C4-2B (cell line): ENCODE measurements at regions not wholly inside any gene's neighbourhood (a gene's known extent, or its start where the extent isn't known, plus 50 kb on each side); places are given as distances from the start of the nearest gene placed in this dataset.
"Not testable (repeated sequence)": the region's sequence is repeated elsewhere in the genome, so short reads cannot be mapped to it uniquely, and the experiment has no call there.

Source experiments
- H3K27ac ChIP-seq: fragments of 450-650 bp; 2 replicates; pipeline ENCODE4 v1.5.1; 2017
- ZFX ChIP-seq: fragments of 450-650 bp; IDR thresholded peaks from 2 replicates; pipeline ENCODE4 v1.6.1; 2017
- TF ChIP-seq, protein P1 (sequence below): fragments of 450-650 bp; conservative IDR thresholded peaks from 2 replicates; pipeline ENCODE4 v1.5.1; 2017; ENCODE audit warnings: mild to moderate bottlenecking

DNA sequence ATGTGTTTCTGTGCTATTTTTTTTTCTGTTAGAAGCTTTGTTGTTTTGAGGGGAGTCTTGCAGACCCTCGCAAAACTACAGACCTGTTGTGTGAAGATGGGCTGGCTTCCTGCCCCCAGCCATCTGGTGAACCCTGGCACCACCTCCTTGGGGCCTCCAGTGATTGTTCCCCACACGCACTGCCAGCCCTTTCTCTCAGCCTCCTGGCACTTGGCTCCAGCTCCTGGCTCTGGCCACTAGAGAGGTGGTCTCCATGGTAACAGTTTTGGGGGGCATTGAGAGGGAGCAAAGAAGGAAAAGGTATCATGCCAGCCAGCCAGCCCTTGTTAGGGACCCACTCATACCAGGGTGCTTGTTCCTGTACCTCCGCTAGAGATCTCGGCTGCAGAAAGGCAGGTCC lies 176.4 kb upstream of the RPH3A start:
- no peak overlapping the region for H3K27ac ChIP-seq
- TF ChIP-seq, protein P1, sequence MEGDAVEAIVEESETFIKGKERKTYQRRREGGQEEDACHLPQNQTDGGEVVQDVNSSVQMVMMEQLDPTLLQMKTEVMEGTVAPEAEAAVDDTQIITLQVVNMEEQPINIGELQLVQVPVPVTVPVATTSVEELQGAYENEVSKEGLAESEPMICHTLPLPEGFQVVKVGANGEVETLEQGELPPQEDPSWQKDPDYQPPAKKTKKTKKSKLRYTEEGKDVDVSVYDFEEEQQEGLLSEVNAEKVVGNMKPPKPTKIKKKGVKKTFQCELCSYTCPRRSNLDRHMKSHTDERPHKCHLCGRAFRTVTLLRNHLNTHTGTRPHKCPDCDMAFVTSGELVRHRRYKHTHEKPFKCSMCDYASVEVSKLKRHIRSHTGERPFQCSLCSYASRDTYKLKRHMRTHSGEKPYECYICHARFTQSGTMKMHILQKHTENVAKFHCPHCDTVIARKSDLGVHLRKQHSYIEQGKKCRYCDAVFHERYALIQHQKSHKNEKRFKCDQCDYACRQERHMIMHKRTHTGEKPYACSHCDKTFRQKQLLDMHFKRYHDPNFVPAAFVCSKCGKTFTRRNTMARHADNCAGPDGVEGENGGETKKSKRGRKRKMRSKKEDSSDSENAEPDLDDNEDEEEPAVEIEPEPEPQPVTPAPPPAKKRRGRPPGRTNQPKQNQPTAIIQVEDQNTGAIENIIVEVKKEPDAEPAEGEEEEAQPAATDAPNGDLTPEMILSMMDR: no peak
- TF ChIP-seq ZFX: no peak

DNA sequence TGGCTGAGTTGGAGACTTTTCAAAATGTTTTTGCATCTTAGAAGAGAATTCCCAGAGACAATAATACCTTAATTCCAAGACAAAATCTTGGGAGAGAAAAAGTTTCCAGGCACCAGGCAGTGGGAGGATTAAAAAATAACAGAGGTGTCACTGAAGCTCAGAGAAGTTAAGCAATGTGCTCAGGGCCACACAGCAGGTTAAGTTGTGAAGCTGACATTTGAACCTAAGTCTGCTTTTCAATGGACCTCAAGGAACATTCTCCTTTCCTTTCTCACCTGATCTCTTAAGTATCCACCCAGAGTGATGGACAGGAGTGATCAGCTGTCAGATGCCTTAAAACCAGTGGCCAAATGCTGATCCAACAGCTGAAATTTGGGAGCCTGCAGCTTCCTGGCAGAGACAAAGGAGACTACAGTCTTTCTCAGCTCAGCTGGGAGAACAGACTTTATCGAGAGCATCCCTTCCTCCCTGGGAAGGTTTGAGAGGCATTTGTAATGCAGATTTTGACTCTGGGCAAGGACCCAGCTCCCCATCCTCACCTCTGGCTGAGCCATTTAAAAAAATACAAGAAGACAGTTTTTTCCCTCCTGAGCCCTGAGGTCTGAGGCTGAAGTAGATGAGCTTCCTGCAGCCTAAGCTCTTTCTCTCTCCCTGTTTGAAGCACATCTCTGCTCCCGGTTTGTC lies 174.9 kb upstream of the RPH3A start:
- TF ChIP-seq, protein P1: no peak
- TF ChIP-seq ZFX: no peak
- H3K27ac ChIP-seq: no peak overlapping the region

DNA sequence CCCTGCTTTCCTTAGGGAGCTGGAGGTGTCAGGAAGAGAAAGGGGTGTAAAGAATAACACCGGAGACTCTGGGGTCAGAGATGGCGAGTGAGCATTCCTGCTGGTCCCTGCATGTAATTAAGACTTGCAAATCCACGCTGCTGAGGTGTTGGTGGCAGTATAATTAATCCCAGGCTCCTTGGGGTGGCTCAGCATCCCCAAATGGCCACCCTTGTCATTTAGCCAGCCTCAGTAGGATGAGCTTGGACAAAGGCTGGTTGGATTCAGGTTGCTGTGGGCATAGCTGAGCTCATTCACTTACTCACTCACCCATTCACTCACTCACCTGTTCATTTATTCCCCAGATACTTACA lies 174.4 kb upstream of the RPH3A start:
- TF ChIP-seq, protein P1: no peak
- TF ChIP-seq ZFX: no peak
- H3K27ac ChIP-seq: no peak overlapping the region

DNA sequence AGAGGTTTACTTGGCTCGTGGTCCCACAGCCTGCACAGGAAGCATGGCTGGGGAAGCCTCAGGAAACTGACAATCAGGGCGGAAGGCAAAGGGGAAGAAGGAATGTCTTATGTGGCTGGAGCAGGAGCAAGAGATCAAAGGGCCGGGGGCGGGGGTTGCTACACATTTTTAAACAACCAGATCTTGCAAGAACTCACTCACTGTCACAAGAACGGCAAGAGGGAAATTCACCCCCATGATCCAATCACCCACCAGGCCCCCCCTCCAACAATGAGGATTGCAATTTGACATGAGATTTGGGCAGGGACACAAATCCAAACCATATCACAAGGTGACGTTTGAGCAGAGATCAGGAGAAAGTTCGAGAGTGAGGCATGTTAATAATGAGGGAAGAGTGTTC lies 163.7 kb upstream of the RPH3A start:
- no peak overlapping the region for H3K27ac ChIP-seq
- TF ChIP-seq ZFX: no peak
- TF ChIP-seq, protein P1: no peak

DNA sequence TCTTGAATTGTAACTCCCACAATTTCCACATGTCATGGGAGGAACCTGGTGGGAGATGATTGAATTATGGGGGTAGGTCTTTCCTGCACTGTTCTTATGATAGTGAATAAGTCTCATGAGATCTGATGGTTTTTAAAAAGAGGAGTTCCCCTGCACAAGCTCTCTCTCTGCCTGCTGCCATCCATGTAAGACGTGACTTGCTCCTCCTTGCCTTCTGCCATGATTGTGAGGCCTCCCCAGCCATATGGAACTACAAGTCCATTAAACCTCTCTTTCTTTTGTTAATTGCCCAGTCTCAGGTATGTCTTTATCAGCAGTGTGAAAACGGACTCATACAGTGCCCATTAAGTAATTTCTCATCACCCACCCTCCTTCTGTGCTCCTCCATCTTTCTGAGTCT lies 159.6 kb upstream of the RPH3A start:
- H3K27ac ChIP-seq: not testable (repeated sequence)

DNA sequence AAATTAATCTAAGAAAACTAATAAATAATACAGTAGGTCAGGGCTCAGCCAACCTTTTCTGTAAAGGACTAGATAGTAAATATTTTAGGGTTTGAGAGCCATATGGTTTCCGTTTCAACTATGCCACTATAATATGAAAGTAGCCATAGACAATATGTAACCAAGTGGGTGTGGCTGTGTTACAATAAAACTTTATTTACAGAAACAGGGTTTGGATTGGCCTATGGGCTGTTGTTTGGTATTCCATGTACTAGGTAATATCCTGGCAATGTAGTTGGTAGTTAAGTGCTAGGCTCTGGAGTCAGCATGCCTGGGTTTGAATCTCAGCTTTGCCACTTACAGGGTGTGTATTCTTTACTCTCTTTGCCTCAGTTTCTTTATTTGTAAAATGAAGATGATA lies 156.5 kb upstream of the RPH3A start:
- TF ChIP-seq, protein P1: no peak
- no peak for TF ChIP-seq ZFX
- no peak overlapping the region for H3K27ac ChIP-seq

DNA sequence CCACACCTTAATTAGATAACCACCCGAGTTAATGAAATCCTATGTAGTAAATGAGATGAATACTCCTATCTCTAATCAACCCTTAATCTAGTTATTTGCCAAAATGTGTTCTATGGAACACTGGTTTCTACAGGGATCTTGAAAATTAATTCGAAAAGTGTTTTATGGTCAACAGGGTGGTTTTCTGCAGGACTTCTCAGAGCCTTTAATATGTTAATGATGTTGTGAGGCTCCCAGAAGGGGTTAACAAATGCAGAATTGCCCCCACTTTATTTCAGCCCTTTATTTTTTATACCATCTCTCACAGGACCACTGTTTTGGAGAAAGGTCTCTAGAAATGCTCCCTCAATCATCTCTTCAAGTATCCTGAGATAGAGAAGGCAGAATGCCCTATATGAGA lies 153.1 kb upstream of the RPH3A start:
- H3K27ac ChIP-seq: no peak overlapping the region
- TF ChIP-seq ZFX: no peak
- TF ChIP-seq, protein P1: no peak

DNA sequence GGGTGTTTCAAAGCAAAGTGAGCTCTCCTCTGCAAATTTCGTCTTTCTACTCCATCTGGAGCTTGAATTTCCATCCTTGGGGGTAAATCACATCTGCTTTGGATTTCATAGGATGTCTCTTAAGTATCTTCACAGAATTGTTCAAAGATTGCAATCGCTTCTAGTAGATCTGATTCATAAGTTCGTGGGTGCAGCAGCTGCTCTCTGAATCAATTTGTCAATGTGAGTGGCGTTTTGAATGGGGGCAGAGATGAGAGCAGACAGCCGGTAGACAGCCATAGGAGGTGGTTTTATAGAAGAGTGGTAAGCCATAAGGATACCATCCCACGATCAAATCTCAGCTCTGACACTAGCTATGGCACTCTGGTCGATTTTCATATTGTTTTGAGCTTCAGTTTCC lies 146.0 kb upstream of the RPH3A start:
- no peak overlapping the region for H3K27ac ChIP-seq
- no peak for TF ChIP-seq ZFX
- TF ChIP-seq, protein P1: no peak
